GM12875 (cell line): ENCODE measurements at regions not wholly inside any gene's neighbourhood (a gene's known extent, or its start where the extent isn't known, plus 50 kb on each side); places are given as distances from the start of the nearest gene placed in this dataset.
"Not testable (repeated sequence)": the region's sequence is repeated elsewhere in the genome, so short reads cannot be mapped to it uniquely, and the experiment has no call there.

Source experiments
- H3K4me3 ChIP-seq: one replicate; pipeline ENCODE4 v1.5.1; 2011; ENCODE audit warnings: low read depth, low read length, control low read depth
- TF ChIP-seq, protein P1 (sequence below): IDR thresholded peaks from 2 replicates; pipeline ENCODE4 v1.5.1; 2011; ENCODE audit warnings: low read depth, mild to moderate bottlenecking, control low read depth, inconsistent platforms, low read length, moderate library complexity, borderline replicate concordance; ENCODE audit not compliant: insufficient read depth

DNA sequence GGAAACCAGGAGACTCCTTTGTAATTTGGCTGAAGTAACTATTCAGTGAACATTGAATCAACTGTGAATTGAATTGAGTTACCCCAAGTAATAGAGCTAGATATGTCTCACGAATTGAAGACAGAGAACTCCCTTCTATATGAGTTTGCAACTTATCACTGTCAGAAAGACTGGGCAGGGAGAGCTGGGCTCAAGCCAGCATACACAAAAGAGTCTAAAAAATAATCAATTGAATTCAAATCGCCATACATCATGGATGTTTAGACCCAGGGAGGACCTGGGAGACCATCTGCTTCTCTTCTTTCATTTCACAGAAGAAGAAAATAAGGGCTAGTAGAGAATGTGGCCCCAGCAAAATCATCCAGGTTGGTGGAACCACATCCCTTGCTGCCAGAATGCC, 503.1 kb upstream of the AUTS2 start:
- TF ChIP-seq, protein P1, sequence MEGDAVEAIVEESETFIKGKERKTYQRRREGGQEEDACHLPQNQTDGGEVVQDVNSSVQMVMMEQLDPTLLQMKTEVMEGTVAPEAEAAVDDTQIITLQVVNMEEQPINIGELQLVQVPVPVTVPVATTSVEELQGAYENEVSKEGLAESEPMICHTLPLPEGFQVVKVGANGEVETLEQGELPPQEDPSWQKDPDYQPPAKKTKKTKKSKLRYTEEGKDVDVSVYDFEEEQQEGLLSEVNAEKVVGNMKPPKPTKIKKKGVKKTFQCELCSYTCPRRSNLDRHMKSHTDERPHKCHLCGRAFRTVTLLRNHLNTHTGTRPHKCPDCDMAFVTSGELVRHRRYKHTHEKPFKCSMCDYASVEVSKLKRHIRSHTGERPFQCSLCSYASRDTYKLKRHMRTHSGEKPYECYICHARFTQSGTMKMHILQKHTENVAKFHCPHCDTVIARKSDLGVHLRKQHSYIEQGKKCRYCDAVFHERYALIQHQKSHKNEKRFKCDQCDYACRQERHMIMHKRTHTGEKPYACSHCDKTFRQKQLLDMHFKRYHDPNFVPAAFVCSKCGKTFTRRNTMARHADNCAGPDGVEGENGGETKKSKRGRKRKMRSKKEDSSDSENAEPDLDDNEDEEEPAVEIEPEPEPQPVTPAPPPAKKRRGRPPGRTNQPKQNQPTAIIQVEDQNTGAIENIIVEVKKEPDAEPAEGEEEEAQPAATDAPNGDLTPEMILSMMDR = no peak

DNA sequence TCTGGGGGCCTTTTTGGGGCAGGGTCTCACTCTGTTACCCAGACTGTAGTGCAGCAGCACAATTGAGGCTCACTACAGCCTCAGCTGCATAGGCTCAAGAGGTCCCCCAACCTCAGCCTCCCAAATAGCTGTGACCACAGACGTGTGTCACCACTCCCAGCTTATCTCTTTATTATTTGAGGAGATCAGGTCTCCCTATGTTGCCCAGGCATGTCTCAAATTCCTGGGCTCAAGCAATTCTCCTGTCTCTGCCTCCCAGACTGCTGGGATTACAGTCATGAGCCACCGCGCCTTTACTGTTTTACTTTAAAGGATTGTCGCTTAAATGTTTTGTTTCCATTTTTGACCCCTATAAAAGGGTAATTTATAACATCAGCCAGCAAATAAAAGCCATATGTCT, 502.6 kb upstream of the AUTS2 start:
- H3K4me3 ChIP-seq = no peak overlapping the region
- TF ChIP-seq, protein P1 = no peak

More for the DNA sequence above, 503.1 kb upstream of the AUTS2 start:
- H3K4me3 ChIP-seq = no peak overlapping the region

GRCh38 chr7:69104023-69104422, 494.3 kb upstream of the AUTS2 start:
- TF ChIP-seq, protein P1 = no peak
- no peak overlapping the region for H3K4me3 ChIP-seq

DNA sequence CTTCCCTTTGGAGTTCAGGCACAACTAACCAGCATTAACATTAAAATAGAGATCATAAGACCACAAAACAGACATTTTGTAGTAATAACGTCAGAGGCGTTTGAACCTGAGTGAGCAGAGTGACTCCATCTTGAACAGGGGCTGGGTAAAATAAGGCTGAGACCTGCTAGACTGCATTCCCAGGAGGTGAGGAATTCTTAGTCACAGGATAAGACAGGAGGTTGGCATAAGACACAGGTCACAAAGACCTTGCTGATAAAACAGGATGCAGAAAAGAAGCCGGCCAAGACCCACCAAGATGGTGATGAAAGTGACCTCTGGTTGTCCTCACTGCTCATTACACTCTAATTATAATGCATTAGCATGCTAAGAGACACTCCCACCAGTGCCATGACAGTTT, 493.2 kb upstream of the AUTS2 start:
- no peak overlapping the region for H3K4me3 ChIP-seq
- TF ChIP-seq, protein P1 = no peak

DNA sequence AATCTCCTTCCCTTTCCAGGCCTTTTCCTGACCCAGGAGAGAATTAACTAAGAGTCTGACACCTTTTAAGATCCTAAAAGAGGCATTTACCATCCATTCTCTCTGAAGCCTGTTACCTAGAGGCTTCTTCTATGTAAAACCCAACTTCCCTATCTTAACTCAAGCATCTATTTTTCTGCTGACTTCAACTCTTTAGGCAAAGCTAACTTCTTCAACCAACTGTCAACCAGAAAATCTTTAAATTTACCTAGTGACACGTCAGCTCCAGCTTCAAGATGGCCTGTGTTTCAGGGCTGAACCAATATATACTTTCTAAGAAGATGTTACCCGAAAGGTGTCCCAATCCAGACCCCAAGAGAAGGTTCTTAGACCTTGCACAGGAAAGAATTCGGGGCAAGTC, 492.3 kb upstream of the AUTS2 start:
- TF ChIP-seq, protein P1 = no peak
- no peak overlapping the region for H3K4me3 ChIP-seq

DNA sequence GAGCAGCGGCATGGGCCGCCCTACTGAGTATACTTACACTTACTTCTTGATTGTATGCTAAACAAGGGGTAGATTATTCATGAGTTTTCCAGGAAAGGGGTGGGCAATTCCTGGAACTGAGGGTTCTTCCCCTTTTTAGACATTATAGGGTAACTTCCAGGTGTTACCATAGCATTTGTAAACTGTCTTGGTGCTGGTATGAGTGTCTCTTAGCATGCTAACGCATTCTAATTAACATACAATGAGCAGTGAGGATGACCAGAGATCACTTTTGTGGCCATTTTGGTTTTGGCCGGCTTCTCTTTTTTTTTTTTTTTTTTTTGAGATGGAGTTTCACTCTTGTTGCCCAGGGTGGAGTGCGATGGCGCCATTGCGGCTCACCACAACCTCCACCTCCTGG, 491.8 kb upstream of the AUTS2 start:
- H3K4me3 ChIP-seq = not testable (repeated sequence)

DNA sequence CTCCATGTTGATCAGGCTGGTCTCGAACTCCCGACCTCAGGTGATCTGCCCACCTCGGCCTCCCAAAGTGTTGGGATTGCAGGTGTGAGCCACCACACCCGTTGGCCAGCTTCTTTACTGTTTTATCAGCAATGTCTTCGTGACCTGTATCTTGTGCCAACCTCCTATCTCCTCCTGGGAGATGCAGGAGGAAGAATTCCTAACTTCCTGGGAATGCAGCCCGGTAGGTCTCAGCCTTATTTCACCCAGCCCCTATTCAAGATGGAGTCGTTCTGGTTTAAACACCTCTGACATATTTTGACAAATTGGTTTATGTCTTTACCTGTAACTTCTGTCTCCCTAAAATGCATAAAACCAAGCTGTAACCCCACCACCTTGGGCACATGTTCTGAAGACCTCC, 491.3 kb upstream of the AUTS2 start:
- not testable (repeated sequence) for H3K4me3 ChIP-seq

DNA sequence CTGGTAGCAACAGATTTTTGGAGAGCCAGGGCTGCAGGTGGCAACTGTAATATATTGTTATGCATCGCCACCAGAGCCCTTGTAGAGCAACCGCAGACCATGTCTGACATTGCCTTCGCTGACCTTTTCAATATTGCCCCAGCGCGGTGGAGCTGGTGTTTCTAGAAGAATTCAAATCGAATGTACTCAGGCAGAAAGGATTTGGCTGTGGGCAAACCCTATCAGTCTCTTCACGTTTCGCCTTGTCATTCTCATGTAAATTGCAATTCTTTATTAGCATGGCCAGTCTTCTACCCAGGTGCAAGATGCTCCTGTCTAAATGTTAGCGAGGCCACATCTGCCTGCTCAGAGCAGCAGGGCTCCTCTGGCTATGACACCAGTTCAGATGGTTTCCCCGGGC, 490.2 kb upstream of the AUTS2 start:
- no peak overlapping the region for H3K4me3 ChIP-seq
- TF ChIP-seq, protein P1 = no peak
